Fibroblast of lung (primary cell): ENCODE measurements at regions not wholly inside any gene's neighbourhood (a gene's known extent, or its start where the extent isn't known, plus 50 kb on each side); places are given as distances from the start of the nearest gene placed in this dataset.

ENCODE experiments used
- CTCF ChIP-seq, 2 donors: IDR thresholded peaks in 1 of 2; conservative IDR thresholded peaks in 1 of 2; 1 replicate in 1 of 2; 2 replicates in 1 of 2; pipeline ENCODE4 v1.5.1; 2011 to 2012; ENCODE audit warnings: low read length in 2 of 2, control low read depth in 1 of 2, inconsistent platforms in 1 of 2, low read depth in 1 of 2, mild to moderate bottlenecking in 1 of 2
- EZH2 ChIP-seq: IDR thresholded peaks from 2 replicates; pipeline ENCODE4 v1.5.1; 2012; ENCODE audit warnings: low read length, control low read depth, mild to moderate bottlenecking; ENCODE audit errors: missing control alignments

GRCh38 chr11:111135101-111135500 is 110.4 kb upstream of the POU2AF2 start:
- TF ChIP-seq CTCF (conservative IDR thresholded peaks at IDR 0.05 in 1 of 2, IDR thresholded peaks at IDR 0.05 in 1 of 2; ENCODE audit: low read depth in 1 of 2, low read length in 2 of 2), result no peak
- TF ChIP-seq EZH2, result no peak
